Left colon (tissue), 2 donors: ENCODE measurements at regions not wholly inside any gene's neighbourhood (a gene's known extent, or its start where the extent isn't known, plus 50 kb on each side); places are given as distances from the start of the nearest gene placed in this dataset.
"Not testable (repeated sequence)": the region's sequence is repeated elsewhere in the genome, so short reads cannot be mapped to it uniquely, and the experiment has no call there.

ENCODE experiments used
- ATAC-seq: fragments of 200-7000 bp; cut with Tn5 transposase; one replicate; pipeline ENCODE4 v1.9.1; 2020; ENCODE audit warnings: mild to moderate bottlenecking, moderate library complexity
- DNase-seq, 2 donors: peaks; one replicate each; pipeline ENCODE4 v3.0.0-alpha.2; 2020
- intact Hi-C, 2 donors: fragments of 100-400 bp; cut with DNase I in 1 of 2; cut with micrococcal nuclease in 1 of 2; formaldehyde crosslinking; loops; one replicate each; pipeline versions ENCODE4 v1.11.2 to v1.14.0; 2022; cut with DNase I, micrococcal nuclease
- donor health status: DM: no; HTN: no; CAD: no.
- donor health status: DM: yes; HTN: yes; CAD: no.

GRCh38 chr6:167684276-167685104, 142.2 kb upstream of the AFDN start:
- intact Hi-C loops = no loop called here
- DNase-seq (peak in 1 of 2 donors; percentile 45), ATAC-seq (peak; percentile 68)

GRCh38 chr6:167685654-167686053, 141.1 kb upstream of the AFDN start:
- intact Hi-C loops = no loop called here
- no peak for DNase-seq
- no peak for ATAC-seq

GRCh38 chr6:167686204-167686893, 140.4 kb upstream of the AFDN start:
- intact Hi-C loops = no loop called here
- no peak for ATAC-seq
- DNase-seq = no peak

GRCh38 chr6:167687116-167687725, 139.5 kb upstream of the AFDN start:
- ATAC-seq = no peak
- DNase-seq = no peak
- intact Hi-C loops = no loop called here

GRCh38 chr6:167688123-167688522, 138.6 kb upstream of the AFDN start:
- no peak for DNase-seq
- intact Hi-C loops = no loop called here
- ATAC-seq = no peak

GRCh38 chr6:167689278-167689677, 137.4 kb upstream of the AFDN start:
- DNase-seq (no peak), ATAC-seq (no peak)
- intact Hi-C loops = no loop called here

- no peak for ATAC-seq
- no peak for DNase-seq
- intact Hi-C loops = no loop called here
Observed at GRCh38 chr6:167689751-167690150, 137.0 kb upstream of the AFDN start.

- intact Hi-C loops, ATAC-seq, DNase-seq: not testable (repeated sequence)
Observed at GRCh38 chr6:167690167-167690922, 136.4 kb upstream of the AFDN start.

GRCh38 chr6:167690931-167691330, 135.8 kb upstream of the AFDN start:
- intact Hi-C loops = no loop called here
- no peak for ATAC-seq

GRCh38 chr6:167691533-167692312, 135.0 kb upstream of the AFDN start:
- DNase-seq = no peak
- intact Hi-C loops = no loop called here
- ATAC-seq = no peak

More at GRCh38 chr6:167690931-167691330, 135.8 kb upstream of the AFDN start:
- no peak for DNase-seq

- intact Hi-C loops = not testable (repeated sequence)
Observed at GRCh38 chr6:167693478-167693877, 133.2 kb upstream of the AFDN start.

GRCh38 chr6:167695831-167696230, 130.9 kb upstream of the AFDN start:
- no peak for ATAC-seq
- intact Hi-C loops = no loop called here
- DNase-seq = no peak

More at GRCh38 chr6:167693478-167693877, 133.2 kb upstream of the AFDN start:
- ATAC-seq, DNase-seq: not testable (repeated sequence)

GRCh38 chr6:167696296-167696695, 130.4 kb upstream of the AFDN start:
- no peak for ATAC-seq
- intact Hi-C loops = no loop called here
- no peak for DNase-seq

GRCh38 chr6:167697316-167697715, 129.4 kb upstream of the AFDN start:
- DNase-seq = no peak
- ATAC-seq = no peak
- intact Hi-C loops = no loop called here

- DNase-seq (no peak), ATAC-seq (no peak)
- intact Hi-C loops = no loop called here
Observed at GRCh38 chr6:167698540-167698939, 128.2 kb upstream of the AFDN start.

- peak; percentile 70 to 77 for DNase-seq
- intact Hi-C loops = no loop called here
- peak; percentile 97 for ATAC-seq
Observed at GRCh38 chr6:167699141-167699931, 127.4 kb upstream of the AFDN start.

GRCh38 chr6:167700199-167700598, 126.5 kb upstream of the AFDN start:
- no peak for DNase-seq
- intact Hi-C loops = no loop called here

GRCh38 chr6:167701010-167701409, 125.7 kb upstream of the AFDN start:
- no peak for ATAC-seq
- no peak for DNase-seq
- intact Hi-C loops = no loop called here

More at GRCh38 chr6:167700199-167700598, 126.5 kb upstream of the AFDN start:
- no peak for ATAC-seq
